C4-2B (cell line): ENCODE measurements at regions not wholly inside any gene's neighbourhood (a gene's known extent, or its start where the extent isn't known, plus 50 kb on each side); places are given as distances from the start of the nearest gene placed in this dataset.

ENCODE experiments used
- ZFX ChIP-seq: fragments of 450-650 bp; IDR thresholded peaks from 2 replicates; pipeline ENCODE4 v1.6.1; 2017
- TF ChIP-seq, protein P1 (sequence below): fragments of 450-650 bp; conservative IDR thresholded peaks from 2 replicates; pipeline ENCODE4 v1.5.1; 2017; ENCODE audit warnings: mild to moderate bottlenecking

- TF ChIP-seq, protein P1, sequence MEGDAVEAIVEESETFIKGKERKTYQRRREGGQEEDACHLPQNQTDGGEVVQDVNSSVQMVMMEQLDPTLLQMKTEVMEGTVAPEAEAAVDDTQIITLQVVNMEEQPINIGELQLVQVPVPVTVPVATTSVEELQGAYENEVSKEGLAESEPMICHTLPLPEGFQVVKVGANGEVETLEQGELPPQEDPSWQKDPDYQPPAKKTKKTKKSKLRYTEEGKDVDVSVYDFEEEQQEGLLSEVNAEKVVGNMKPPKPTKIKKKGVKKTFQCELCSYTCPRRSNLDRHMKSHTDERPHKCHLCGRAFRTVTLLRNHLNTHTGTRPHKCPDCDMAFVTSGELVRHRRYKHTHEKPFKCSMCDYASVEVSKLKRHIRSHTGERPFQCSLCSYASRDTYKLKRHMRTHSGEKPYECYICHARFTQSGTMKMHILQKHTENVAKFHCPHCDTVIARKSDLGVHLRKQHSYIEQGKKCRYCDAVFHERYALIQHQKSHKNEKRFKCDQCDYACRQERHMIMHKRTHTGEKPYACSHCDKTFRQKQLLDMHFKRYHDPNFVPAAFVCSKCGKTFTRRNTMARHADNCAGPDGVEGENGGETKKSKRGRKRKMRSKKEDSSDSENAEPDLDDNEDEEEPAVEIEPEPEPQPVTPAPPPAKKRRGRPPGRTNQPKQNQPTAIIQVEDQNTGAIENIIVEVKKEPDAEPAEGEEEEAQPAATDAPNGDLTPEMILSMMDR, result no peak
- TF ChIP-seq ZFX, result no peak
Measured at GRCh38 chr7:45389073-45389872, 184.9 kb upstream of the ADCY1 start.
